HG02642 (cell line): ENCODE measurements at regions not wholly inside any gene's neighbourhood (a gene's known extent, or its start where the extent isn't known, plus 50 kb on each side); places are given as distances from the start of the nearest gene placed in this dataset.
"Not testable (repeated sequence)": the region's sequence is repeated elsewhere in the genome, so short reads cannot be mapped to it uniquely, and the experiment has no call there.

Experiments
- ATAC-seq: cut with Tn5 transposase; IDR thresholded peaks from one replicate; pipeline ENCODE4 v1.9.1; 2021; ENCODE audit warnings: mild to moderate bottlenecking; ENCODE audit not compliant: unreplicated experiment, poor library complexity

DNA sequence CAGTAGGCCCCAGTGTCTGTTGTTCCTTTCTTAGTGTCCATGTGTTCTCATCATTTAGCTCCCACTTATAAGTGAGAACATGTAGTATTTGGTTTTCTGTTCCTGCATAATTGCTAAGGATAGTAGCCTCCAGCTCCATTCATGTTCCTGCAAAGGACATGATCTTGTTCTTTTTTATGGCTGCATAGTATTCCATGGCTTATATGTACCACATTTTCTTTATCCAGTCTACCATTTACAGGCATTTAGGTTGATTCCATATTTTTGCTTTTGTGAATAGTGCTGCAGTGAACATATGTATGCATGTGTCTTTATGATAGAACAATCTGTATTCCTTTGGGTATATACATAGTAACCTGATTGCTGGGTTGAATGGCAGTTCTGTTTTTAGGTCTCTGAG, 134.4 kb upstream of the MON1B start:
- not testable (repeated sequence) for ATAC-seq

GRCh38 chr16:77057161-77057774, 133.7 kb upstream of the MON1B start:
- no peak for ATAC-seq

- no peak for ATAC-seq
These were observed 131.5 kb upstream of the MON1B start for GRCh38 chr16:77059446-77059845.

DNA sequence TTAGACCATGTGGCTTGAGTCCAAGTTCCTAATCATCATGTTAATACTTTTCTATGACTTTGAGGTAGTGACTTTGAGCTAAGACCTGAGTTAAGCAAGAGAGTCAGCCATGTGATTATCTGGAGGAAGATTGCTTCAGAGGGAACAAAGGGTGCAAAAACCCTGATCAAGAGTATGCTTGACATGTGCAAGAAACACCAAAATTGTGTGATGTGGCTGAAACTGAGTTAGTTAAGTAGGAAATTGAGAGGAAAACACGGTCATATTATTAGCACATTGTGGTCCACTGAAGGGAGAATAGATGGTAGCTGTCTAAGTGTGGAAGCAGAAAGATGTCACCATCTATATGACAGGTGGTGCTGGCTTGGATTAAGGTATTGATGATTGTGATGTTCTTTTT, 130.4 kb upstream of the MON1B start:
- no peak for ATAC-seq

DNA sequence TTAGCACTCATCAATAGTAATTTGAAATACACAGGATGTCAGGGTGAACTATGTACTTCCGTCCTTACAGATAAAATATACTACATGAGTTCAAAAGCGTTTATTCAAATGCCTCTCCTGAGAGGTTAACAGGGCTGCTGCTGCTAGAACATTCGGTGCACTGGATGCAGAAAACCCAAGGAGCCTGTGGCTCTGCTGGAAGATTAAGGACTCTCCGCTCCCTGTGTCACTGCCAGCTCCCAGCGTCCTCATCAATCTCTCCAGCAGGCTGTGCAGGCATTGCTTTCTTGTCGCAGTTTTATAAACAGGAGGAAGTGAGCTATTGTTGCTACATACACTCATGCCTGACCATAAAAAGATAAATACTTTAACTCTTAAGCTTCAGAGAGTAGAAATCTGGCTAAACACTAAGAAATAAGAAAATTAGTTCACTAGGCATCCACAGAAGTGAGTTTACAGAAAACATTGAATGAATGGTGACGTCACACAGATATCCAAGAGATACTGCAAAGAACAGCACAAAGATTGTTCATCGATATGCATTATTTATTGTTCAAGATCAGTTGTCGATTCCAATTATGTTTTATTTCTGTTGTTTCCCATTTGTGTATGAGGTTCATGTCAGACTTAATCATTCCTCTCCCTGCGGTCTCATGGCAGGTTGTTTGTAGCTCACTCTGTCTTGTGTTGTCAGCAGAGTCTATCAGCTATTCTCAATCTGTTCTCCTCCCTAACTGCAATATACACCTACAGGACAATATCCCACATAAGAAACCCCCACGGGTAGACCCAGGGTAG, 127.9 kb upstream of the MON1B start:
- no peak for ATAC-seq

DNA sequence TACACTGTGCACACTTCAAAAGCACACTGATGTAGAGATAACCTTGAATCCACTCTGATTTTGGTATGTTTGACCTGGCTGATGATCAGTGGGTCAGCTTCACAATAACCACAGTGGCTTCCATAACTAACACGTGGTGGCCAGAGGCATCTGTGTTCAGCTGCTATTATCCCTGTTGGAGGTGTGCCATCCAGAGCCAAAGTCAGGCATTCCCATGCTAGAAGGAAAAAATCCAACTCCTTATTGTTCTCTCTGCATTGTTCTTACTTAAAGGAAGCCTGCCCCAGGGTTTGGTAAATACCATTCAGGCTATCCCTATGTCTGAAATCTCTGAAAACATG, 127.3 kb upstream of the MON1B start:
- ATAC-seq = no peak

GRCh38 chr16:77064037-77064436, 127.0 kb upstream of the MON1B start:
- no peak for ATAC-seq

- no peak for ATAC-seq
These were observed 124.0 kb upstream of the MON1B start for GRCh38 chr16:77066896-77067496.

GRCh38 chr16:77067900-77068299, 123.1 kb upstream of the MON1B start:
- ATAC-seq = no peak

GRCh38 chr16:77068402-77068801, 122.6 kb upstream of the MON1B start:
- ATAC-seq = no peak

- no peak for ATAC-seq
These were observed 121.1 kb upstream of the MON1B start for GRCh38 chr16:77069929-77070328.

DNA sequence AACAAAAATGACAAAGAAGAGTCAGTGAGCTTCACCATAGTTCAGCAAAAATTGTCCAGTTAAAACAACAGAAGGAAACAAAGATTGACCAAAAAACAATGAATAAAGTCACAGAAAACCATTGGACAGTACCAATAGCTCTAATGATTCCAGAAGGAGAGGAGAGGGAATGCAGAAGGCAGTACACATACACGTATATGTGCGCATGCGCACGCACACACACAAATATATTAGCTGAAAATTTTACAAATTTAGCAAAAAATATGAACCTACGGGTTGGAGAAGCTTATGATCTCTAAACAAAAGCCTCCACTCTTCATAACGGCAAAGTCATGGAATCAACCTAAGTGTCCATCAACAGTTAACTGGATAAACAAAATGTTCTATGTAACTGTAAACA, 120.3 kb upstream of the MON1B start:
- ATAC-seq = no peak

GRCh38 chr16:77076839-77077238, 114.2 kb upstream of the MON1B start:
- ATAC-seq = no peak

DNA sequence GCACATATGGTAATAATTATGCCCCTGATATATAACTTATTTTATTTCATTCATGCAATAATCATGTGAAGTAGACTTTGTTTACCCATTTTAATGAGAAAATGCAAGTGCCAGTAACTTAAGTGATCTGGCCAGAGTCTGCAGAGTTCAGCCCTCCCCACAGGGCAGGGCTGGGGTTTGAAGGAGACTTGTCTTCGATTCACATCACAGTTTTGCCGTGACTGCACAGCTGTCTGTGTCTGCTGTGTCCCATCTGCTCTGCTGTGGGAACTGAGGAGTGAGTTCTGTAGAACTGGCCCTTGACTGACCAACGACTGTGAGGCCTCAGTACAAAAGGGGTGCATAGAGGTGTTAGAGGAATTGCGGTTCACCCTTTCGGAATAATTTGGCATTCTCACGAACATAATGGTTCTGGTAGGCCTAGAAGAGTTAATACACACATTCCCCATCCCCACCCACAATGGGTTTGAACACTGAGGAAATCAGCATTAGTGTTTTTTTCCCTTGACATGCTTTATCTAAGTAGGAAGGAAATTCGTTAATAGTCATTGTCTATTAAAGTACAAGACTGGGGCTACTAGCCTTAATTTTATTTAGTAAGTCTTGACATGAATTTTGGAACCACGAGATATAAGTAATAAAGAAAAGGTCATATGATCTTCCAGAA, 113.6 kb upstream of the MON1B start:
- ATAC-seq = no peak

- no peak for ATAC-seq
These were observed 105.0 kb upstream of the MON1B start for GRCh38 chr16:77085981-77086380.

DNA sequence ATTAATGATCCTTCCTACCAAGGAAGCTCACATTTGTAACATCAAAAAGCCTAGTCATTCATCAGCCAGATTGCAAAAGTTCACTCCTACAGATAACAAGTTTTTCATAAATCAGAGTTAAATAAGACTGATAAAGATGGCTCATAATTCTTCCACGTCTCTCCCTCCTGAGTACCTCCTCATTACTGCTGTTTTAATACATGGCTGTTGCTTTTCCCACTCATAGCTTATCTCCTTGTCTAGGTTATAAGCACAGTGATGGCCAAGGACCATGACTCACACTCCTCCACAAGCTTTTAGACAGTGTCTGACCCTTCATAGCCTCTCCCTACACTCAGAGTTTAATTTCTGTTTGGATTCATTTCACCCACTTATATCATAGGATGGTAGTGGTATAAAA, 100.9 kb upstream of the MON1B start:
- no peak for ATAC-seq

- no peak for ATAC-seq
These were observed 97.7 kb upstream of the MON1B start for GRCh38 chr16:77093309-77093708.

DNA sequence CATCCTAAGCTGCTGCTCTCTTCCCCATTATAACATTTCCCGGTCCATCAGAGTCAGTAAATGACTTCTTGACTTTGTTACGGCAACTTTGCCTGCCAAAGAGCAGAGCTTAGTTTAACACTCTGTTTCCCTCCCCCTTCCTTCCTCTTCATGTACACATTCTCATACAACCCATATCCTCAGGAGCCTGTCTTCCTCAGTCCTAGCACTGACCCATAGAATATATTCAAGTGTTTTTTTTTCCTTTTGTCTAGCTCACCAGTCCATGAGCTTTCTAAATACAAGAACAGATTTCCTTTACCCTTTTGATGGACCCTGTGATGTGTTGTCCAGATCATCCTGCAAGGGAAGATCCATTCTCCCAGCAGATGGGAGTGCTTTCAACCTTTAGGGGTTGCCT, 97.0 kb upstream of the MON1B start:
- no peak for ATAC-seq

- ATAC-seq = no peak
These were observed 79.9 kb upstream of the MON1B start for GRCh38 chr16:77111056-77111565.

GRCh38 chr16:77112746-77113145, 78.2 kb upstream of the MON1B start:
- ATAC-seq = no peak

DNA sequence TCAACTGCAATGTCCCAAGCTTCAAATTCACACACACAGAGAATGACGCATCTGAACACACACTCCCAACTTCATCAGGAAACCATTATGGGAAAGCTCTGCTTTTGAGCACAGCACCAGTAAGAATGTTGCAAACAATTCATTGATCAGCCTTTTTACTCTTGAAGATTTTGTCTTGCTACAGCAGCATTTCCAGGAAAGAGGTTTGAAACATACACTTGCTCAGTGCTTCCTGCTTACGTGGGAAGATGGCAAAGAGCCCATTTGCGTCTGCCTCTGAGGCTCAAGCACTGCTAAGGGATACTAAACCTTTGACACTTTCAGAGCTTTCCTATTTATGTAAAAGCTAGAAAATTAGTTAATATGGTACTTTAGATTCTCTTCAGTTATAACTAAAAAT, 77.2 kb upstream of the MON1B start:
- ATAC-seq = no peak
